ENCODE measurements at regions not wholly inside any gene's neighbourhood (a gene's known extent, or its start where the extent isn't known, plus 50 kb on each side); places are given as distances from the start of the nearest gene placed in this dataset.

DNA sequence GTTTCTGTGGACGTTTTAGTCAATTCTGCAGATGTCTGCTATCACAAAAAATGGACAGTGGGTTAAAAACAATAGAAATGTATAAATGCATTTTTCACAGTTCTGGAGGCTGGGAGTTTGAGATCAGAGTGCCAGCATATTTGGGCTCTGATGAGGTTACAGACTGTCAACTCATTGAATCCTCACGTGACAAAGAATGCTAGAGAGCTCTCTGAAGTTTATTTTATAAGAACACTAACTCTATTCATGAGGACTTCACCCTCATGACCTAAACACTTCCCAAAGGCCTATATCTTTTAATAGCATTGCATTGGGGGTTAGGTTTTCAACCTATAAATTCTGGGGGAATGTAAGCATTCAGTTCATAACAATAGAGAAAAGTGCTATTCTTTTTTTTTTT, 182.6 kb upstream of the SLITRK3 start:
- WGBS, 2 donors = 75 to 77% methylated on average over 2 of the region's 2 CpGs
- H3K9me3 ChIP-seq = no peaks in the 10 kb centered on the region
- DNase-seq = no peak
- H3K4me3 ChIP-seq = no peak overlapping the region
- H3K27ac ChIP-seq = no peak overlapping the region
- H3K27me3 ChIP-seq = no peaks in the 10 kb centered on the region
- H3K4me1 ChIP-seq = no peaks in the 10 kb centered on the region
- no peak for TF ChIP-seq POLR2A (IDR thresholded peaks at IDR 0.05)
- TF ChIP-seq, protein P1, sequence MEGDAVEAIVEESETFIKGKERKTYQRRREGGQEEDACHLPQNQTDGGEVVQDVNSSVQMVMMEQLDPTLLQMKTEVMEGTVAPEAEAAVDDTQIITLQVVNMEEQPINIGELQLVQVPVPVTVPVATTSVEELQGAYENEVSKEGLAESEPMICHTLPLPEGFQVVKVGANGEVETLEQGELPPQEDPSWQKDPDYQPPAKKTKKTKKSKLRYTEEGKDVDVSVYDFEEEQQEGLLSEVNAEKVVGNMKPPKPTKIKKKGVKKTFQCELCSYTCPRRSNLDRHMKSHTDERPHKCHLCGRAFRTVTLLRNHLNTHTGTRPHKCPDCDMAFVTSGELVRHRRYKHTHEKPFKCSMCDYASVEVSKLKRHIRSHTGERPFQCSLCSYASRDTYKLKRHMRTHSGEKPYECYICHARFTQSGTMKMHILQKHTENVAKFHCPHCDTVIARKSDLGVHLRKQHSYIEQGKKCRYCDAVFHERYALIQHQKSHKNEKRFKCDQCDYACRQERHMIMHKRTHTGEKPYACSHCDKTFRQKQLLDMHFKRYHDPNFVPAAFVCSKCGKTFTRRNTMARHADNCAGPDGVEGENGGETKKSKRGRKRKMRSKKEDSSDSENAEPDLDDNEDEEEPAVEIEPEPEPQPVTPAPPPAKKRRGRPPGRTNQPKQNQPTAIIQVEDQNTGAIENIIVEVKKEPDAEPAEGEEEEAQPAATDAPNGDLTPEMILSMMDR (IDR thresholded peaks at IDR 0.05) = no peak
- no peaks in the 10 kb centered on the region for H3K36me3 ChIP-seq (ENCODE audit: low read depth, missing control alignments)
- intact Hi-C loops (cut with DNase I; ENCODE audit: low total_unique reads) = no loop called here

DNA sequence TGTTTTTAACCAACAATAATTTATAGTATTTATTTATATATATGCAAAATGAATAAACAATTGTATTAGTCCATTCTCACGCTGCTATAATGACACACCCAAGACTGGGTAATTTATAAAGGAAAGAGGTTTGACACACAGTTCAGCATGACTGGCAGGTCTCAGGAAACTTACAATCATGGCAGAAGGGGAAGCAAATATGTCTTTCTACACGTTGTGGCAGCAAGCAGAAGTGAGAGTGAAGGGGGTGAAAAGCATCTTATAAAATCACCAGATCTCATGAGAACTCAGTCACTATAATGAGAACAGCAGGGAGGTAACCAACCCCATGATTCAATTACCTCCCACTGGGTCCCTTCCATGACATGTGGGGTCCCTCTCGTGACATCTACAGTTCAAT, 162.8 kb upstream of the SLITRK3 start:
- Histone ChIP-seq H3K4me1 (no peaks in the 10 kb centered on the region), H3K36me3 (ENCODE audit: low read depth, missing control alignments) (no peaks in the 10 kb centered on the region), H3K27ac (no peak overlapping the region), H3K27me3 (no peaks in the 10 kb centered on the region), H3K9me3 (no peaks in the 10 kb centered on the region), H3K4me3 (no peak overlapping the region)
- intact Hi-C loops (cut with DNase I; ENCODE audit: low total_unique reads) = no loop called here
- no peak for TF ChIP-seq POLR2A (IDR thresholded peaks at IDR 0.05)
- TF ChIP-seq, protein P1 (IDR thresholded peaks at IDR 0.05) = no peak
- 65 to 71% methylated on average over 3 of the region's 3 CpGs for WGBS, 2 donors
- DNase-seq = no peak

DNA sequence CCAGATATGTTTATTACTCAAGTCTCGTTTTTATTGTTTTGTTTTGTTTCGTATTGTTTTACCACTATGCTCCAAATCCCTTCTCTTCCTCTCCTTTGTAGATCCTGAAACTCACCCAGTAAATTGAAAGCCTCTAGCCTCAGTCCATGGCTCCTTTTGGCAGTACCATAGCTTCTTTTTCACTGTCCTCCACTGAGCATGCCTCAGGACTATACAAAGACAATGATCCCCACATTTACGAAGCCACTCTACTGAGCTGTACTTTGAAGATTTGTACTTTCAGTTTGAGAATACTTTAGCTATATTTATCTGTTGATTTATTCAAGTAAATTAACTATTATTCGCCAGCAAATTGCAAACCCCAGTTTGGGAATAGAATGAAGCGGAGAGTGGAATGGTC, 159.1 kb upstream of the SLITRK3 start:
- TF ChIP-seq, protein P1 (IDR thresholded peaks at IDR 0.05) = no peak
- no peak for TF ChIP-seq POLR2A (IDR thresholded peaks at IDR 0.05)
- Histone ChIP-seq H3K4me1 (no peaks in the 10 kb centered on the region), H3K27me3 (no peaks in the 10 kb centered on the region), H3K4me3 (no peak overlapping the region), H3K27ac (no peak overlapping the region), H3K36me3 (ENCODE audit: low read depth, missing control alignments) (no peaks in the 10 kb centered on the region), H3K9me3 (no peaks in the 10 kb centered on the region)
- no peak for DNase-seq
- intact Hi-C loops (cut with DNase I; ENCODE audit: low total_unique reads) = no loop called here
- 56 to 59% methylated on average over 5 of the region's 5 CpGs for WGBS, 2 donors

DNA sequence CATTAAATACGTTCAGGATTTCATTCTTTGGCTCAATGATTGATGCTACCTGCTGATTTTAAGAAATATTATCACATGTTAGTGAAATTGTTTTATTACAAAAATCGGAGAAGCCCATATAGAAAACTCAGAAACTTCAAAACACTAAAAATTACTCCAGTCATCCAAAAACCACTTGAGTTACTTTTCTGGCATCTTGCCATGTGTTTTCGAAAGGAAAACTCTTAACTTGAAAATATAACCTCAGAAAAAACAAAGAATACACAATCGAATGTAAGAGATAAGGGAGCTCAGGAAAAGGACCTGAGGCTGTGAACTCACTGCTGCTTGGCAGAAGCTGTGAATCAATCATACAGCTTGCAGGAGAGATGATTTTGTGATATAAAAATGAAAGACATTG, 151.3 kb upstream of the SLITRK3 start:
- no peaks in the 10 kb centered on the region for H3K36me3 ChIP-seq (ENCODE audit: low read depth, missing control alignments)
- WGBS, 2 donors = 58 to 71% methylated on average over 4 of the region's 4 CpGs
- TF ChIP-seq, protein P1 (IDR thresholded peaks at IDR 0.05) = no peak
- no peak for TF ChIP-seq POLR2A (IDR thresholded peaks at IDR 0.05)
- H3K4me1 ChIP-seq = no peaks in the 10 kb centered on the region
- no peak overlapping the region for H3K27ac ChIP-seq
- H3K4me3 ChIP-seq = no peak overlapping the region
- no peaks in the 10 kb centered on the region for H3K27me3 ChIP-seq
- DNase-seq = no peak
- intact Hi-C loops (cut with DNase I; ENCODE audit: low total_unique reads) = no loop called here
- no peaks in the 10 kb centered on the region for H3K9me3 ChIP-seq

DNA sequence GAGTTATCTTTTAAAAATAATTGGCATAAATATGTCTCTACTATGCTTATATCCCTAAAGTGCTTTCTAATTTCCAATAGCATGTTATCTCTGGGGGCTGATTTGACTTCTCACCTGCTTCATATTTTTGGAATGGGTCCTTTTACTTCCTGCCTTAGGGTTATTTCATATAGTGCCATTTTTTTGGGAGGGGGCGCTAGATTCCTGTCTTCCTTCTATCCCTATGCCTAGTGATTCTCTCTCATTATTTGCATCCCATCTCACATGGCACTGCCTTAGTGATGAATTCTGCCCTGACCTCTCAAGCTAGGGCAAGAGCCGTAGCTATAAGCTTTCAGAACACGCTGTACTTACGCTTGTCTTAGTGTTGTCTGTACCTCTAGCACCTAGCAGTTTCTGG, 150.3 kb upstream of the SLITRK3 start:
- Histone ChIP-seq H3K9me3 (no peaks in the 10 kb centered on the region), H3K36me3 (ENCODE audit: low read depth, missing control alignments) (no peaks in the 10 kb centered on the region), H3K4me1 (no peaks in the 10 kb centered on the region), H3K27me3 (no peaks in the 10 kb centered on the region), H3K4me3 (no peak overlapping the region), H3K27ac (no peak overlapping the region)
- intact Hi-C loops (cut with DNase I; ENCODE audit: low total_unique reads) = no loop called here
- WGBS, 2 donors = 89 to 90% methylated on average over 4 of the region's 4 CpGs
- no peak for DNase-seq
- no peak for TF ChIP-seq POLR2A (IDR thresholded peaks at IDR 0.05)
- TF ChIP-seq, protein P1 (IDR thresholded peaks at IDR 0.05) = no peak
